GM12878 (cell line): ENCODE measurements at regions not wholly inside any gene's neighbourhood (a gene's known extent, or its start where the extent isn't known, plus 50 kb on each side); places are given as distances from the start of the nearest gene placed in this dataset.

ENCODE experiments used
- ATAC-seq: fragments of 200-7000 bp; cut with Tn5 transposase; 3 replicates; pipeline ENCODE4 v1.9.1; 2020; ENCODE audit warnings: mild to moderate bottlenecking, moderate library complexity
- BruUV-seq: library from RNA; stranded (reverse); fragments of 400-500 nt; replicated peaks from 2 replicates; lab custom pipeline; 2021; lab: Mats Ljungman, UMichigan
- CTCF ChIA-PET: fragments of 300-600 bp; sonication (Branson Sonifier 250); formaldehyde crosslinking; extraction: SDS; loops from one replicate; lab custom pipeline; 2021; ENCODE audit warnings: inconsistent platforms; lab: Yijun Ruan, JAX
- POLR2A ChIA-PET: fragments of 350-600 bp; formaldehyde crosslinking; extraction: SDS; loops from one replicate; lab custom pipeline; 2021; ENCODE audit warnings: inconsistent platforms; lab: Charles Lee
- RAD21 ChIA-PET: fragments of 300-600 bp; sonication (Branson Sonifier 250); formaldehyde crosslinking; loops from one replicate; lab custom pipeline; 2023; ENCODE audit warnings: antibody characterized with exemption; ENCODE audit not compliant: unreplicated experiment; lab: Charles Lee
- SMC1A ChIA-PET: fragments of 300-600 bp; sonication (Branson Sonifier 250); formaldehyde crosslinking; loops from one replicate; lab custom pipeline; 2023; ENCODE audit not compliant: unreplicated experiment, uncharacterized antibody; lab: Charles Lee
- DNase-seq: peaks from one replicate; pipeline ENCODE4 v3.0.0-alpha.2; 2011; ENCODE audit warnings: low read depth, low spot score
- FAIRE-seq: peaks from 3 replicates; lab custom pipeline; 2011; peaks lifted over from hg19 to GRCh38; lab: Jason Lieb, UNC
- H2AFZ ChIP-seq: 2 replicates; pipeline ENCODE4 v1.6.0; 2011; ENCODE audit warnings: low read depth, low read length, control low read depth; ENCODE audit not compliant: control insufficient read depth
- H3K27ac ChIP-seq: 2 replicates; pipeline ENCODE4 v1.5.1; 2011; ENCODE audit warnings: control low read depth; ENCODE audit not compliant: control insufficient read depth, insufficient read depth
- H3K27me3 ChIP-seq, 2 experiments: replicated peaks in 1 of 2; 2 replicates each; pipeline versions ENCODE4 v1.6.0 to v1.6.1; 2011; ENCODE audit warnings: low read length in 1 of 2; ENCODE audit not compliant: control insufficient read depth in 2 of 2, insufficient read depth in 2 of 2
- H3K36me3 ChIP-seq, 2 experiments: 2 replicates each; pipeline ENCODE4 v1.5.1; 2011; ENCODE audit warnings: low read length in 1 of 2; ENCODE audit not compliant: control insufficient read depth in 2 of 2, insufficient read depth in 2 of 2
- H3K4me1 ChIP-seq: 2 replicates; pipeline ENCODE4 v1.6.1; 2011; ENCODE audit warnings: mild to moderate bottlenecking, low read length, moderate library complexity, mixed read lengths; ENCODE audit not compliant: control insufficient read depth, insufficient read depth
- H3K4me2 ChIP-seq: 2 replicates; pipeline ENCODE4 v1.6.0; 2011; ENCODE audit warnings: control low read depth; ENCODE audit not compliant: control insufficient read depth, insufficient read depth
- H3K4me3 ChIP-seq: fragments of 200-600 bp; sonication (generic); 2 replicates; pipeline ENCODE4 v1.5.1; 2016
- H3K79me2 ChIP-seq: 2 replicates; pipeline ENCODE4 v1.6.0; 2011; ENCODE audit warnings: low read length; ENCODE audit not compliant: control insufficient read depth, insufficient read depth
- H3K9ac ChIP-seq: 2 replicates; pipeline ENCODE4 v1.8.0; 2011; ENCODE audit warnings: low read length, control low read depth, mixed read lengths; ENCODE audit not compliant: control insufficient read depth, insufficient read depth
- H3K9me3 ChIP-seq: replicated peaks from 3 replicates; pipeline ENCODE4 v1.5.1; 2011; ENCODE audit warnings: mild to moderate bottlenecking, low read length; ENCODE audit not compliant: control insufficient read depth, insufficient read depth
- H4K20me1 ChIP-seq: 2 replicates; pipeline ENCODE4 v1.6.0; 2011; ENCODE audit not compliant: control insufficient read depth, insufficient read depth
- BCL11A ChIP-seq: IDR thresholded peaks from 2 replicates; pipeline ENCODE4 v1.6.1; 2011; ENCODE audit warnings: low read depth, low read length
- DPF2 ChIP-seq: fragments of 450-650 bp; IDR thresholded peaks from 2 replicates; pipeline ENCODE4 v1.6.1; 2017; ENCODE audit warnings: mild to moderate bottlenecking
- FOS ChIP-seq: IDR thresholded peaks from 3 replicates; pipeline ENCODE4 v1.6.1; 2011; ENCODE audit warnings: borderline replicate concordance; ENCODE audit not compliant: insufficient read length; ENCODE audit errors: extremely low read depth
- MYC ChIP-seq: IDR thresholded peaks from 2 replicates; pipeline ENCODE4 v1.6.1; 2011; ENCODE audit warnings: mild to moderate bottlenecking, low read length, moderate library complexity, inconsistent platforms; ENCODE audit not compliant: insufficient read depth, insufficient replicate concordance, insufficient read length, severe bottlenecking
- POLR2A ChIP-seq: IDR thresholded peaks from 2 replicates; pipeline ENCODE4 v1.6.1; 2011; ENCODE audit warnings: low read depth, mild to moderate bottlenecking, low read length
- RELA ChIP-seq: fragments of 450-650 bp; IDR thresholded peaks from 2 replicates; pipeline ENCODE4 v1.8.0; 2014; ENCODE audit warnings: borderline replicate concordance; ENCODE audit not compliant: partially characterized antibody
- SRF ChIP-seq, 2 experiments: IDR thresholded peaks; 2 replicates each; pipeline ENCODE4 v1.6.1; 2011; ENCODE audit warnings: low read depth in 2 of 2, low read length in 2 of 2, mild to moderate bottlenecking in 1 of 2, moderate library complexity in 1 of 2
- TCF3 ChIP-seq: IDR thresholded peaks from 2 replicates; pipeline ENCODE4 v1.6.1; 2012; ENCODE audit warnings: low read depth, mild to moderate bottlenecking, low read length, borderline replicate concordance; ENCODE audit not compliant: insufficient read depth
- WGBS: methylation state at CpG from one replicate; pipeline ENCODE4 v1.1.6; 2016; ENCODE audit warnings: low lambda C conversion rate; ENCODE audit not compliant: insufficient replicate concordance, insufficient coverage; ENCODE audit errors: missing lambda C conversion rate; 5-methylcytosine and 5-hydroxymethylcytosine counted together
- in situ Hi-C: fragments of 300-500 bp; cut with MboI; formaldehyde crosslinking; loops from 9 replicates; pipeline ENCODE4 v1.14.3; 2018; ENCODE audit warnings: mixed read lengths
- intact Hi-C: fragments of 100-400 bp; cut with micrococcal nuclease; formaldehyde crosslinking; loops from one replicate; pipeline ENCODE4 v1.14.2; 2022; ENCODE audit not compliant: unreplicated experiment
- TF ChIP-seq, protein P1 (sequence below), 3 experiments: IDR thresholded peaks in 2 of 3; conservative IDR thresholded peaks in 1 of 3; 2 replicates each; pipeline ENCODE4 v1.5.1; 2011; ENCODE audit warnings: low read depth in 3 of 3, low read length in 3 of 3, mild to moderate bottlenecking in 3 of 3, control low read depth in 2 of 3, moderate library complexity in 2 of 3, inconsistent platforms in 1 of 3, mixed read lengths in 1 of 3; ENCODE audit not compliant: control insufficient read depth in 2 of 3, insufficient read depth in 1 of 3; ENCODE audit errors: extremely low read depth in 1 of 3

DNA sequence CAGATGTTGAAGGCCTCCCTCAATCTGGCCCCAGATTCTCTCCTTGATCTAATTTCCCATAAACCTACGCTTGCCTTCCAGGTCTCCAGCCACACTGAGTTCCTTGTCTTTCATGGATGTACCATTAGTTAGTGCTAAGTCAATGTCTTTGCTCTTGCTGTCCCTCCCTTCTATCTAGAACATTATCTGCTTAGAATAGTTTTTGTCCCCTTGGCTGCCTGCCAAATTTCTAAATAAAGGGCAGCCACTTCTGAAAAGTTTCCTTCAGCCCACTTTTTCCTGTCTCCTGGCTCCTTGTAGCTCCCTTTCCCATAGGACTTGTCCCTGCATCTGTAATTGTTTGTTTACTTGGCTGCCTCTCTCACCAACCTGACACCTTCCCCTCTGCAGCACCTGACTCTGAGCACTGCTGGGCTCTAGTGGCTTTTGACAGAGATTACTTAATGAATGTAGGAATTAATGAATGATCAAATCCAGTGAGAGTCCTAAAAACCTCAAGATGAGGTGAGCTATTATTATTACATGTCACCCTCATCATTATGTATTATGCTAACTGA, 58.3 kb downstream of the CXCL12 start:
- no TSS peak for BruUV-seq
- WGBS: 0% methylated on average over 1 of the region's 1 CpG
- SMC1A ChIA-PET: no interaction called here
- H3K9ac ChIP-seq: no peak overlapping the region
- H2AFZ ChIP-seq: no peak overlapping the region
- H3K79me2 ChIP-seq: no peaks in the 10 kb centered on the region
- no peaks in the 10 kb centered on the region for H3K9me3 ChIP-seq
- H3K36me3 ChIP-seq: no peaks in the 10 kb centered on the region
- in situ Hi-C loops: no loop called here
- no peaks in the 10 kb centered on the region for H3K27me3 ChIP-seq
- ATAC-seq (no peak), FAIRE-seq (no peak), DNase-seq (no peak)
- TF ChIP-seq TCF3 (no peak), MYC (no peak), SRF (IDR thresholded peaks at IDR 0.05; ENCODE audit: low read depth in 2 of 2, low read length in 2 of 2) (no peak), DPF2 (no peak), RELA (no peak), BCL11A (no peak), POLR2A (no peak), FOS (no peak)
- TF ChIP-seq, protein P1, sequence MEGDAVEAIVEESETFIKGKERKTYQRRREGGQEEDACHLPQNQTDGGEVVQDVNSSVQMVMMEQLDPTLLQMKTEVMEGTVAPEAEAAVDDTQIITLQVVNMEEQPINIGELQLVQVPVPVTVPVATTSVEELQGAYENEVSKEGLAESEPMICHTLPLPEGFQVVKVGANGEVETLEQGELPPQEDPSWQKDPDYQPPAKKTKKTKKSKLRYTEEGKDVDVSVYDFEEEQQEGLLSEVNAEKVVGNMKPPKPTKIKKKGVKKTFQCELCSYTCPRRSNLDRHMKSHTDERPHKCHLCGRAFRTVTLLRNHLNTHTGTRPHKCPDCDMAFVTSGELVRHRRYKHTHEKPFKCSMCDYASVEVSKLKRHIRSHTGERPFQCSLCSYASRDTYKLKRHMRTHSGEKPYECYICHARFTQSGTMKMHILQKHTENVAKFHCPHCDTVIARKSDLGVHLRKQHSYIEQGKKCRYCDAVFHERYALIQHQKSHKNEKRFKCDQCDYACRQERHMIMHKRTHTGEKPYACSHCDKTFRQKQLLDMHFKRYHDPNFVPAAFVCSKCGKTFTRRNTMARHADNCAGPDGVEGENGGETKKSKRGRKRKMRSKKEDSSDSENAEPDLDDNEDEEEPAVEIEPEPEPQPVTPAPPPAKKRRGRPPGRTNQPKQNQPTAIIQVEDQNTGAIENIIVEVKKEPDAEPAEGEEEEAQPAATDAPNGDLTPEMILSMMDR (IDR thresholded peaks at IDR 0.05 in 2 of 3, conservative IDR thresholded peaks at IDR 0.05 in 1 of 3; ENCODE audit: control insufficient read depth in 2 of 3, extremely low read depth in 1 of 3, insufficient read depth in 1 of 3, low read depth in 3 of 3, low read length in 3 of 3): no peak
- RAD21 ChIA-PET: no interaction called here
- POLR2A ChIA-PET: no interaction called here
- H3K27ac ChIP-seq: no peak overlapping the region
- CTCF ChIA-PET: no interaction called here
- no peak overlapping the region for H3K4me3 ChIP-seq
- no peak overlapping the region for H3K4me2 ChIP-seq
- no peaks in the 10 kb centered on the region for H3K4me1 ChIP-seq
- H4K20me1 ChIP-seq: no peaks in the 10 kb centered on the region
- intact Hi-C loops: no loop called here
